IMR-90 (cell line): ENCODE measurements at regions not wholly inside any gene's neighbourhood (a gene's known extent, or its start where the extent isn't known, plus 50 kb on each side); places are given as distances from the start of the nearest gene placed in this dataset.
A peak's percentile ranks its signal among the peaks of the same experiment; 100 is the strongest.

Source experiments
- ATAC-seq: fragments of 200-7000 bp; cut with Tn5 transposase; 2 replicates; pipeline ENCODE4 v1.9.1; 2020; ENCODE audit warnings: low read depth, mild to moderate bottlenecking, moderate library complexity
- BruUV-seq: library from RNA; stranded (reverse); fragments of 400-500 nt; replicated peaks from 2 replicates; lab custom pipeline; 2021; lab: Mats Ljungman, UMichigan
- CTCF ChIA-PET: fragments of 300-600 bp; formaldehyde crosslinking; extraction: SDS; loops from one replicate; lab custom pipeline; 2021; ENCODE audit warnings: antibody characterized with exemption; lab: Yijun Ruan, JAX
- POLR2A ChIA-PET: fragments of 300-600 bp; sonication (Branson Sonifier 250); formaldehyde crosslinking; loops from one replicate; lab custom pipeline; 2022; ENCODE audit warnings: antibody characterized with exemption; ENCODE audit not compliant: unreplicated experiment; lab: Charles Lee
- DNase-seq: peaks from one replicate; pipeline ENCODE4 v3.0.0; 2013
- H2AFZ ChIP-seq: replicated peaks from 2 replicates; pipeline ENCODE3; 2013; ENCODE audit warnings: low read length, mild to moderate bottlenecking; ENCODE audit not compliant: poor library complexity
- H2AK5ac ChIP-seq: 2 replicates; pipeline ENCODE4 v1.6.1; 2013; ENCODE audit warnings: low read depth, low read length, inconsistent platforms
- H2AK9ac ChIP-seq: replicated peaks from 2 replicates; pipeline ENCODE3; 2013; ENCODE audit warnings: mild to moderate bottlenecking, low read depth, low read length, moderate library complexity; ENCODE audit not compliant: poor library complexity
- H2BK120ac ChIP-seq: 2 replicates; pipeline ENCODE4 v1.6.1; 2013; ENCODE audit warnings: low read depth, low read length, inconsistent platforms
- H2BK15ac ChIP-seq: 3 replicates; pipeline ENCODE4 v1.6.1; 2013; ENCODE audit warnings: low read depth, low read length, inconsistent platforms
- H2BK20ac ChIP-seq: 2 replicates; pipeline ENCODE4 v1.6.1; 2013; ENCODE audit warnings: low read depth, mild to moderate bottlenecking, inconsistent platforms, low read length, moderate library complexity
- H2BK5ac ChIP-seq: 2 replicates; pipeline ENCODE4 v1.6.1; 2013; ENCODE audit warnings: mild to moderate bottlenecking, low read depth, low read length, inconsistent platforms; ENCODE audit not compliant: poor library complexity, severe bottlenecking
- H3K14ac ChIP-seq: replicated peaks from 2 replicates; pipeline ENCODE4 v1.6.1; 2013; ENCODE audit warnings: low read depth, low read length, inconsistent platforms
- H3K18ac ChIP-seq: 2 replicates; pipeline ENCODE4 v1.6.1; 2013; ENCODE audit warnings: low read depth, low read length, control low read depth
- H3K23ac ChIP-seq: 2 replicates; pipeline ENCODE4 v1.6.1; 2013; ENCODE audit warnings: low read depth, low read length, inconsistent platforms
- H3K27ac ChIP-seq: 2 replicates; pipeline ENCODE4 v1.5.1; 2013; ENCODE audit warnings: mild to moderate bottlenecking, control low read depth, low read length; ENCODE audit not compliant: insufficient read depth
- H3K27me3 ChIP-seq: 2 replicates; pipeline ENCODE4 v1.6.1; 2013; ENCODE audit warnings: low read length; ENCODE audit not compliant: control insufficient read depth, insufficient read depth
- H3K36me3 ChIP-seq: 2 replicates; pipeline ENCODE4 v1.6.1; 2013; ENCODE audit warnings: low read length, mixed read lengths; ENCODE audit not compliant: control insufficient read depth, insufficient read depth
- H3K4ac ChIP-seq: 2 replicates; pipeline ENCODE4 v1.6.1; 2013; ENCODE audit warnings: low read depth, low read length, inconsistent platforms
- H3K4me1 ChIP-seq: 2 replicates; pipeline ENCODE4 v1.6.1; 2013; ENCODE audit warnings: low read length, mixed read lengths; ENCODE audit not compliant: control insufficient read depth, insufficient read depth
- H3K4me2 ChIP-seq: 2 replicates; pipeline ENCODE4 v1.6.1; 2013; ENCODE audit warnings: low read depth, mild to moderate bottlenecking, control low read depth, low read length, moderate library complexity
- H3K4me3 ChIP-seq: 2 replicates; pipeline ENCODE4 v1.5.1; 2013; ENCODE audit warnings: low read depth, mild to moderate bottlenecking, control low read depth, low read length, moderate library complexity; ENCODE audit not compliant: insufficient read depth
- H3K56ac ChIP-seq: 2 replicates; pipeline ENCODE4 v1.6.1; 2013; ENCODE audit warnings: low read length, inconsistent platforms; ENCODE audit not compliant: insufficient read depth; ENCODE audit errors: extremely low read depth
- H3K79me1 ChIP-seq, 2 experiments: 2 replicates each; pipeline ENCODE4 v1.6.1; 2013; ENCODE audit warnings: low read length in 2 of 2, inconsistent platforms in 1 of 2, low read depth in 1 of 2
- H3K9ac ChIP-seq: 2 replicates; pipeline ENCODE4 v1.6.1; 2013; ENCODE audit warnings: low read depth, low read length, control low read depth
- H3K9me1 ChIP-seq: 2 replicates; pipeline ENCODE4 v1.6.1; 2013; ENCODE audit warnings: low read length, inconsistent platforms; ENCODE audit not compliant: insufficient read depth
- H3K9me3 ChIP-seq: 2 replicates; pipeline ENCODE4 v1.6.1; 2013; ENCODE audit warnings: low read length; ENCODE audit not compliant: control insufficient read depth, insufficient read depth
- H4K20me1 ChIP-seq: 2 replicates; pipeline ENCODE4 v1.6.1; 2013; ENCODE audit warnings: low read length, inconsistent platforms; ENCODE audit not compliant: insufficient read depth
- H4K5ac ChIP-seq: 2 replicates; pipeline ENCODE4 v1.6.1; 2013; ENCODE audit warnings: mild to moderate bottlenecking, low read depth, low read length, control low read depth
- H4K8ac ChIP-seq, 2 experiments: 2 replicates each; pipeline ENCODE4 v1.6.1; 2013; ENCODE audit warnings: low read depth in 2 of 2, low read length in 2 of 2, control low read depth in 1 of 2, inconsistent platforms in 1 of 2
- H4K91ac ChIP-seq: 2 replicates; pipeline ENCODE4 v1.6.1; 2013; ENCODE audit warnings: low read depth, low read length, inconsistent platforms; ENCODE audit not compliant: insufficient read depth
- BHLHE40 ChIP-seq: fragments of 150-350 bp; IDR thresholded peaks from 2 replicates; pipeline ENCODE4 v1.6.1; 2016; ENCODE audit warnings: mild to moderate bottlenecking, low read depth, low read length
- CEBPB ChIP-seq: IDR thresholded peaks from 2 replicates; pipeline ENCODE4 v1.6.1; 2012; ENCODE audit warnings: low read depth, low read length, improper control_type of control experiment
- CHD1 ChIP-seq: IDR thresholded peaks from 2 replicates; pipeline ENCODE4 v1.6.1; 2012; ENCODE audit warnings: low read depth, low read length, improper control_type of control experiment
- MAFK ChIP-seq: IDR thresholded peaks from 2 replicates; pipeline ENCODE4 v1.6.1; 2012; ENCODE audit warnings: low read depth, low read length, improper control_type of control experiment
- MAZ ChIP-seq: IDR thresholded peaks from 2 replicates; pipeline ENCODE4 v1.6.1; 2012; ENCODE audit warnings: low read depth, mild to moderate bottlenecking, low read length, improper control_type of control experiment, moderate library complexity, borderline replicate concordance
- MXI1 ChIP-seq: IDR thresholded peaks from 2 replicates; pipeline ENCODE4 v1.6.1; 2012; ENCODE audit warnings: low read depth, mild to moderate bottlenecking, low read length, moderate library complexity, borderline replicate concordance
- RAD21 ChIP-seq: IDR thresholded peaks from 2 replicates; pipeline ENCODE4 v1.6.1; 2012; ENCODE audit warnings: low read length, improper control_type of control experiment
- RCOR1 ChIP-seq: IDR thresholded peaks from 2 replicates; pipeline ENCODE4 v1.6.1; 2012; ENCODE audit warnings: mild to moderate bottlenecking, low read length, improper control_type of control experiment; ENCODE audit not compliant: insufficient replicate concordance
- RFX5 ChIP-seq: IDR thresholded peaks from 2 replicates; pipeline ENCODE4 v1.8.0; 2012; ENCODE audit warnings: low read depth, mild to moderate bottlenecking, low read length, moderate library complexity
- SMC3 ChIP-seq: fragments of 150-350 bp; IDR thresholded peaks from 2 replicates; pipeline ENCODE4 v1.6.1; 2016; ENCODE audit warnings: low read depth, mild to moderate bottlenecking, antibody characterized with exemption, low read length, moderate library complexity
- WGBS, 2 experiments: methylation state at CpG; one replicate each; pipeline versions ENCODE4 v1.1.5 to v1.1.7; 2013; ENCODE audit warnings: missing lambda C conversion rate in 2 of 2; ENCODE audit not compliant: insufficient read length in 1 of 2; ENCODE audit errors: extremely low coverage in 2 of 2; 5-methylcytosine and 5-hydroxymethylcytosine counted together
- dilution Hi-C: fragments of 300-500 bp; cut with HindIII; formaldehyde crosslinking; loops from one replicate; pipeline ENCODE4 v1.14.3; 2018; ENCODE audit warnings: low sequenced_read_pairs; ENCODE audit not compliant: unreplicated experiment
- in situ Hi-C: fragments of 300-500 bp; cut with MboI; formaldehyde crosslinking; loops from 3 replicates; pipeline ENCODE4 v1.14.3; 2019; ENCODE audit warnings: low sequenced_read_pairs, inconsistent platforms, mixed read lengths
- intact Hi-C: fragments of 100-400 bp; cut with micrococcal nuclease; formaldehyde crosslinking; loops from 2 replicates; pipeline ENCODE4 v1.10.0; 2022

DNA sequence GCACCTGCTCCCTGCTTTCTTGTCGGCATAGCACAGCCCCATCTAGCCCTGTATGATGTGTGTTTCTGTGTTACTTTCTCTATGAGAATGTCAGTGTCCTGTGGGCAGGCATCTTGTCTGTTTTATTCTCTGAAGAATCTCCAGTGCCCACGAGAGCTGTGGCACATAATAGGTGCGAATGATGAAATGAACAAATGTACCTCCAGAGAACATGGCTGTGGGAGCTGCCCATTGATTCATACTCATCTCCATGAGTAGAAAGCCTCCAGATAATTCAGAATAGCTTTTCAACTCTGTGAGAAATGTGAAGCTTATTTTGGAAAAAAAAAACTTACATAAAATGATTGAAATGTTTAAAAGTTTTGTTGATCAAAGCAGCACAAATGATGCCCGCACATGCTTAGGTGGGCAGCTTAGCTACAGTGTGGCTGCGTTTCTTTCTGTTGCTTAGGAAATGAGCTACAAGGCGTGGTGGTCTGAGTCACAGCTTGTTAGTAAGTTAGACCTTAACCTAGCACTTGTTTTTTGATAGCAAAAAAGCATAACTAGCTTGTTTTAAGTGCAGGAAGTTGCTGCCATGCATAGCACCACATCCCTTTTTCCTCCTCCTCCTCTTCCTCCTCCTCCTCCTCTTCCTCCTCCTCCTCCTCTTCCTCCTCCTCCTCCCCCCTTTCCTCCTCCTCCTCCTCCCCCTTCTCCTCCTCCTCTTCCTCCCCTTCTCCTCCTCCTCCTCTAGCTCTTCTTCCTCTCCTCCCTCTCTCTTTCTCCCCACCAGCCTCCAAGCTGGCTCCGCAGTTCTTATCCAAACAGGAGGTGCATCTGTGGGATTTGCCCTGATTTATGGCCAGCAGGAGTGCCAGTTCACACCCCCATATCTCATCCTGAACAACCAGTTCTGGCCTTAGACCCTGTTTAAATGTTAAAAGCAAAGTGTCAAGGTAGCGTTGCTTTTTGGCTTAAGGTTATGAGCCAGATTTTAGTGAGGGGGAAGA lies 221.5 kb downstream of the IRF8 start:
- Histone ChIP-seq H4K91ac (no peak overlapping the region), H4K20me1 (no peaks in the 10 kb centered on the region), H2BK20ac (no peak overlapping the region), H3K4me3 (no peak overlapping the region), H2BK15ac (peak overlapping the region; percentile 23; the same call in 1 of the 3 replicates), H2AFZ (peak overlapping the region; percentile 28), H2BK5ac (no peak overlapping the region), H3K4me2 (no peak overlapping the region), H4K5ac (no peak overlapping the region), H3K9ac (no peak overlapping the region), H3K4me1 (peaks cover 5% of the 10 kb centered on the region; the same call in 1 of the 2 replicates), H3K23ac (no peak overlapping the region), H3K56ac (no peak overlapping the region), H3K36me3 (no peaks in the 10 kb centered on the region), H4K8ac (no peak overlapping the region), H3K9me3 (no peaks in the 10 kb centered on the region), H2BK120ac (peak overlapping the region; percentile 36; the same call in 1 of the 2 replicates), H3K79me1 (no peaks in the 10 kb centered on the region), H2AK5ac (peak overlapping the region; percentile 43), H3K27me3 (peaks cover 9% of the 10 kb centered on the region), H3K14ac (no peak overlapping the region), H3K9me1 (peaks cover 9% of the 10 kb centered on the region; the same call in 1 of the 2 replicates), H2AK9ac (no peak overlapping the region), H3K27ac (no peak overlapping the region), H3K4ac (0 out of 2 replicates have a peak overlapping the region, but pooled peaks have one; percentile 24), H3K18ac (no peak overlapping the region; the same call in 1 of the 2 replicates)
- ATAC-seq (no peak), DNase-seq (peak; percentile 41)
- ChIA-PET CTCF (interaction anchor here (0.8 kb wide), 1 partner anchor 46 kb away, joined by 3 read pairs; no protein-coding TSS in a partner anchor), POLR2A (interaction anchor here (0.6 kb wide), 1 partner anchor 9 kb away, joined by 4 read pairs; no protein-coding TSS in a partner anchor)
- intact Hi-C loops (no loop called here), dilution Hi-C loops (no loop called here), in situ Hi-C loops (no loop called here)
- no TSS peak for BruUV-seq
- TF ChIP-seq MXI1 (no peak), MAFK (no peak), RAD21 (no peak), RCOR1 (no peak), MAZ (no peak), SMC3 (no peak), BHLHE40 (no peak), CEBPB (no peak), RFX5 (no peak), CHD1 (no peak)
- 90% methylated on average over 2 of the region's 8 CpGs; no CpG with 5 or more reads in 1 of the 2 experiments for WGBS, 2 experiments
